Omental fat pad (tissue), 3 donors: ENCODE measurements at regions not wholly inside any gene's neighbourhood (a gene's known extent, or its start where the extent isn't known, plus 50 kb on each side); places are given as distances from the start of the nearest gene placed in this dataset.

Experiments
- ATAC-seq: fragments of 150-250 bp; one replicate; pipeline ENCODE4 v1.9.1; 2016; ENCODE audit warnings: mild to moderate bottlenecking, moderate library complexity; ENCODE audit not compliant: low FRiP score
- DNase-seq: peaks from one replicate; pipeline ENCODE4 v3.0.0-alpha.2; 2019; ENCODE audit warnings: low spot score
- TF ChIP-seq, protein P1 (sequence below), 3 donors: fragments of 450-650 bp; IDR thresholded peaks; one replicate each; pipeline ENCODE4 v1.5.1; 2016 to 2017; ENCODE audit warnings: antibody characterized with exemption in 3 of 3, mild to moderate bottlenecking in 3 of 3, moderate library complexity in 2 of 3

DNA sequence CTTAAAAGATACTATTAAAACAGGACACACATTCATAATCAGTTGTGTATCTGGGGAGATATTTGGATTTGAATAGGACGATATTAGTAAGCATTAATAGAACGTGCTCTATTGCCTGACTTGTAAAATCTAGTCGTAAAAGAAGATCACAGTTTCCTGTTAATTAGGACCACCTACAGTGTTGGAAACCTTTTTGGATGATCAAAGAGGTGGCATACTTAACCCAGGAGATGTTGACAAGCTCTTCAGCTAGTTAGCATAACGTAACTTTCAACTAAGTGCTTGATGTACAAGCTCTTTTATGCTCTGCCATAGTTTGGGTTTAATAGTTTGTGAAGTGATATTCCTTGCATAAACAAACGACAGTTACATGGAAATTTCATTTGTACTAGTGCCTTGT lies 293.3 kb upstream of the NR5A2 start:
- DNase-seq (no peak), ATAC-seq (no peak)
- TF ChIP-seq, protein P1, sequence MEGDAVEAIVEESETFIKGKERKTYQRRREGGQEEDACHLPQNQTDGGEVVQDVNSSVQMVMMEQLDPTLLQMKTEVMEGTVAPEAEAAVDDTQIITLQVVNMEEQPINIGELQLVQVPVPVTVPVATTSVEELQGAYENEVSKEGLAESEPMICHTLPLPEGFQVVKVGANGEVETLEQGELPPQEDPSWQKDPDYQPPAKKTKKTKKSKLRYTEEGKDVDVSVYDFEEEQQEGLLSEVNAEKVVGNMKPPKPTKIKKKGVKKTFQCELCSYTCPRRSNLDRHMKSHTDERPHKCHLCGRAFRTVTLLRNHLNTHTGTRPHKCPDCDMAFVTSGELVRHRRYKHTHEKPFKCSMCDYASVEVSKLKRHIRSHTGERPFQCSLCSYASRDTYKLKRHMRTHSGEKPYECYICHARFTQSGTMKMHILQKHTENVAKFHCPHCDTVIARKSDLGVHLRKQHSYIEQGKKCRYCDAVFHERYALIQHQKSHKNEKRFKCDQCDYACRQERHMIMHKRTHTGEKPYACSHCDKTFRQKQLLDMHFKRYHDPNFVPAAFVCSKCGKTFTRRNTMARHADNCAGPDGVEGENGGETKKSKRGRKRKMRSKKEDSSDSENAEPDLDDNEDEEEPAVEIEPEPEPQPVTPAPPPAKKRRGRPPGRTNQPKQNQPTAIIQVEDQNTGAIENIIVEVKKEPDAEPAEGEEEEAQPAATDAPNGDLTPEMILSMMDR (IDR thresholded peaks at IDR 0.05), result no peak

DNA sequence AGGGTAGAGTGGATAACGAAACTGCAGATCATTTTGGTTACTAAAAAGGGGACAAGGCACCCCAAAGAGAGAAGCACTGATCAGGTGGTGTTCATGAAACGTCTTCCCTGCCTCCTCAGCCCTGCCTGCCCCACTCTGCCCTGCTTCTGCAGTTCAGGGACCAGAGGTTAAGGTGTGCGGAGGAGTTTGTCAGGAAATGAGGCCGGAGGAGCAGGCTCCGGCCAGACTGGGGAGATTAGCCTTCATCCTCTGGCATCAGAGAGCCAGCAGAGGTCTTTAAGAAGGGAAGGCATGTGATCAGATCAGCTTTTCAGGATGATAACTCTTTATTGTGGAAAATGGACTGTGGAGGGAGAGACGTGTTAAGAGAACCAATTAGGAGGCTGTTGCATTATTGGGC lies 291.9 kb upstream of the NR5A2 start:
- no peak for ATAC-seq
- DNase-seq, result no peak
- TF ChIP-seq, protein P1 (IDR thresholded peaks at IDR 0.05), result no peak

DNA sequence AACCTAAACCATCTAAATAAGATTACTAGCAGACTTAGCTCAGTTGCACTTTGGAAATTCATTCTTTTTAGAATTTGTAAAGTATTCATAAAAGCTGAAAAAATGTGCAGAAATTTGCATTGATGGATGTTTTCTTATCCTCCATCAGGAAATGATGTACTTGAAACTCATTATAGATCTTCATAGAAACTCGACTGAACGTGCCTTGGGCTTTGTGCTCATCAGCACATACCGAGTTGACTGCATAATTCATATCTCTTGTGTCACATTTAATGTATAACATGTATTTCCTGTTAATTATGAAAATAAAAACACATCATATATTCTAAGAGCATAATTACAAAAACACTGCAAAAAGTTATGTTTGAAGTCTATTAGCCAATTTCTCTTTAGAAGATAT lies 290.9 kb upstream of the NR5A2 start:
- ATAC-seq (no peak), DNase-seq (no peak)
- TF ChIP-seq, protein P1 (IDR thresholded peaks at IDR 0.05), result no peak

DNA sequence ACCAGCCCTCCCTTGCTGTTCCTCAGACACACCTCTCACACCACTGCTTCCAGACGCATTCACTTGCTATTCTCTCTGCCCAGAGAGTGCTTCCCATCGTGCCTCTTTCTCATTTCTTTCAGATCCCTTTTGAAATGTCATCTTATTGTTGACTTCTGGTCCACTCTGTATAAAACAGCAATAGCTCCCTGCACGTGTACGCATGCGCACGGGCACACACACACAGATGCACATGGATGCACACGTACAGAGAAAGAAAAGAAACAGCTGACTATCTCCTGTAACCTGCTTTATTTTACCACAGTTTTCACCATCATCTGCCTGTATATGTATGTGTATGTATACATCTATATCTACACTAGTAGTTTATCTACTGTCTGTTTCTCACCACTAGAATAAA lies 285.9 kb upstream of the NR5A2 start:
- ATAC-seq (no peak), DNase-seq (no peak)
- TF ChIP-seq, protein P1 (IDR thresholded peaks at IDR 0.05), result no peak

DNA sequence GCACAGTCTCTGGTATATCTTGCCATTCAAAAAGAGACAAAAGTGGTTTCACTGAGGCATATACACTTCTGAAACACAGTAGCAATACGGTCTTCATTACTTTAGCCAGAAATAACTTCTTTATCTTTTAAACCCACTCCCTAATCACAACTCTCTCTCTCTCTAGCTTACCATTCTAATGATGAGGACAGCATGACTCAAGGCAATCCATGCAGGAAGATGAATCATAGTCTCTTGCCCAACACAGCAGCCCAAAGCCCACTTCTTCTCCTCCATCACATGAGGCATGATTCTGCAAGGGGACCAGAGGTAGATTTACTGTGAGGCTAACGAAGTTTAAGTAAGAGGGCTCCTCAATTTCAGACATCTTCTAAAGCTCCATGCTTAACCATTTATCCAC lies 285.0 kb upstream of the NR5A2 start:
- ATAC-seq (peak; percentile 48), DNase-seq (no peak)
- TF ChIP-seq, protein P1 (IDR thresholded peaks at IDR 0.05), result no peak

DNA sequence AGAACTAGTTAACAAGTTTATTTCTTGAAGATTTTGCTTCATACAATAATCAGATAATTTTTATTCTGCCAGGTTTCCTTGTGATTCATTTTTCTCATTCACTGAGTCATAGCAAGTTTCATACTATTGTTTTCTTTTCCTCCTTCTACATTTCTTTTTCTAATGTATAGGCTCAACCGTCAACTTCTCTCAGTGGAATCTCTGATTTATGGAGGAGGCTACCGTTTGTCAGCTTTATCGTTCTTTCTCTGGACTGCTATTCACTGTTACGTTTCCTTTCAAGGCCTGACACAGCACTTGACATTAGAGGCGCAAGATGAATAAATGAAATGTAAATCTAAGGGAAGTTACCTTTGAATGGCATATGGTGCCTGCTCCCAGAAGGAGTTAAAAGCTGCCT lies 284.3 kb upstream of the NR5A2 start:
- TF ChIP-seq, protein P1 (IDR thresholded peaks at IDR 0.05), result no peak
- ATAC-seq, result no peak

DNA sequence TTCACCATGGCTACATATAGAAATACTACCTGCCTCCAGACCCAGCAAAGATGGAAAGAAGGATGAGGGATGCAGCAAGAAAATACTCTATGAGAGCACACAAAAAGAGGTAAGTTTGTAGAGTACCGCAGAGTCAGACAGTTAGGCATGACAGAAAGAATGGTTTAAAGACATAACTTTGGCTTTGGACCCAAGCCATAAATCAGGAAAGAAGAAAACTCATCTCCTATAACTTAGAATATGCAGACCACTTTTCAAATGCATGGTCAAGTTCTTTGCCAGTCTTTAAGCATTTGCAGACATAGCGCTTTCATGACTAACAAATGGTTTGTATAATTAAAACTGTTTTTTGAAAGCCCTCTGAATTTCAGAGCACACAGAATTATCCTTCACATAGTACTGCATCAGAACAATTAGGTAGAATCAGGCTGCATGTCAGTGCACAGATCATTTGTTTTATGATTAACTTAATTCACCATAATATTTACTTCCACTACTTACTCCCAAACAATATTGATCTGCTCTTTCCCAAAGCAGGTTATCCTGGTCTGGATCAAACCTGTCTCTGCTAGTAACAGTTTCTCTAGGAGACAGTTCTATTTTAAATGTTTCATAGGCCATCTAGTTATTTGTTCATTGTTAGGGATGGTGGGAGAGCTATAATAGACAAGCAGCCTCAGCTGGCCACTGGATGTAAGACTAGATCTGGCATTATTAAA lies 280.7 kb upstream of the NR5A2 start:
- no peak for DNase-seq
- TF ChIP-seq, protein P1 (IDR thresholded peaks at IDR 0.05), result no peak
- no peak for ATAC-seq

More for the DNA sequence above, 284.3 kb upstream of the NR5A2 start:
- DNase-seq, result no peak
